MG63 (cell line): ENCODE measurements at regions not wholly inside any gene's neighbourhood (a gene's known extent, or its start where the extent isn't known, plus 50 kb on each side); places are given as distances from the start of the nearest gene placed in this dataset.
"Not testable (repeated sequence)": the region's sequence is repeated elsewhere in the genome, so short reads cannot be mapped to it uniquely, and the experiment has no call there.

ENCODE experiments used
- DNase-seq: peaks from one replicate; pipeline ENCODE4 v3.0.0-alpha.2; 2020
- H3K27me3 ChIP-seq: fragments of 250-450 bp; sonication (Bioruptor Pico); 2 replicates; pipeline ENCODE4 v1.5.1; 2020; ENCODE audit warnings: mild to moderate bottlenecking, moderate library complexity
- H3K36me3 ChIP-seq: fragments of 250-450 bp; sonication (Bioruptor Pico); 2 replicates; pipeline ENCODE4 v1.5.1; 2020; ENCODE audit warnings: mild to moderate bottlenecking, moderate library complexity
- H3K4me3 ChIP-seq: fragments of 250-450 bp; sonication (Bioruptor Pico); 2 replicates; pipeline ENCODE4 v1.5.1; 2020; ENCODE audit warnings: mild to moderate bottlenecking, moderate library complexity
- H3K9me3 ChIP-seq: fragments of 250-450 bp; sonication (Bioruptor Pico); 2 replicates; pipeline ENCODE4 v1.5.1; 2020; ENCODE audit warnings: mild to moderate bottlenecking, moderate library complexity

DNA sequence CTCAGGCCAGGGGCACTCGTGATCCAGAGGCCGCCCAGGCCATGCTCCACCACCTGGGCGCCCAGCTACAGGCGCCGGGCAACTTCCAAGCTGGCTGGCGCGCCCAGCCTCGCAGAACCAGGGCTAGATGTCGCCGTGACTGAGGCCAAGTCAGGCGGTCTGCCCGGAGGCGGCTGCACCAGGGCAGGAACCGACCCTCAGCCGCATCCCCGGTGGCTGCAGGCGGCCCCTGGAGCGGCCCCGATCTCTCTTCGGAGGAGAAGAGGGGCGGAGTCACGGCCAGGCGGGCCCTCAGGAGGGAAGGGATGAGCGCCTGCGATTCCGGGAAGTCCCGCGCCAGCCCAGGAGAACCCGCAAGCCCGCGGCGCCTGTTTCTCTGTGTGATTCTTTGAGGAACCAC lies 63.2 kb upstream of the GPR39 start:
- peak overlapping the region; percentile 39 for H3K4me3 ChIP-seq
- H3K36me3 ChIP-seq, H3K27me3 ChIP-seq, H3K9me3 ChIP-seq: not testable (repeated sequence)
- peak; percentile 48 for DNase-seq

DNA sequence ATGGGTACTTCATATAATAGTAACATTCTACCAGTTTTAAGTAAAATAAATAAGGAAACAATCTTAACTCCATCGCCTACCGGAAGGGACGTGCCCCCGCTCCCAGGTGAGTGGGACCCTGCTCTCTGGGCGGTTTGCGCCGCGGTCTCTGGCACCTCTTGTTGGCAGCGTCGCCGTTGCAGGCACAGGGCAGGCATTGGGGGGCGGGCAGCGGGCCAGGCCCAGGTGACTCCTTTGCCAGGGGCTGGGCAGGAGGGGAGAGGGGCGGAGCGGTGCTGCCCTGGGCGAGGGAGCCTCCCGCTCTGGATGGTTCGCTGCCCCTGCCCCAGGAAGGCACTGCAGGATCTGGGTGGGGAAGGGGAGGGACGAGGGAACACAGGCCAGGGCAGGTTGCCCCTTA lies 55.6 kb upstream of the GPR39 start:
- not testable (repeated sequence) for H3K4me3 ChIP-seq, H3K27me3 ChIP-seq, H3K36me3 ChIP-seq, DNase-seq, H3K9me3 ChIP-seq

DNA sequence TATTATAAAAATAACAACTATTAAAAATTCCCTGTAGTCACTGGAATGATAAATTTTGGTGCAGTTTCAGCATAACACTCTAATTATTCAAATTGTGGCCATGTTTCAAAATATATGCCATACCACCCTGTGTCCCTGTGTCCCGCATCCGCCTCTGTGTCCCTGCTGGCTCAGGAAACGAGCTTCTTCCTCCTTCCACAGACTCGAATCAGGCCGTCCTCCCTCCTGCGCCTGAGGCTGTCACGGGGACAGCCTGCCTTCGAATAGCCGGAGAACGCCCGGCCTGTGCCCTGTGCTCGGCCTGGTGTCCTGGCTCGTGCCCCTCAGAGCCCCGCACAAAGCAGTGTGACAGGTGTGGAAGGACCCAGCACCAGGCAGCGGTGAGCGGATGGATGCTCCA lies 55.1 kb upstream of the GPR39 start:
- not testable (repeated sequence) for H3K27me3 ChIP-seq, H3K36me3 ChIP-seq, DNase-seq, H3K4me3 ChIP-seq, H3K9me3 ChIP-seq

DNA sequence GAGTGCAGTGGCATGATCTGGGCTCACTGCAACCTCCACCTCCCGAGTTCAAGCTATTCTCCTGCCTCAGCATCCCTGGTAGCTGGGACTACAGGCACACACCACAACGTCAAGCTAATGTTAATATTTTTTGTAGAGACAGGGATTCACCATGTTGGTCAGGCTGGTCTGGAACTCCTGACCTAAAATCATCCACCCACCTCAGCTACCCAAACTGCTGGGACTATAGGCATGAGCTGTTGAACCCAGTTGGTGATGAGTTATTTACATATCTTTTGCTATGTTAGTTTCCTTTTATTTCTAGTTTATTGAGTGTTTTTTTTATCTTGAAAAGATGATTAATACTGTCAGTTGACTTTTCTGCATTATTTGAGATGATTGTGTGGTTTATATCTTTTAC lies 53.3 kb upstream of the GPR39 start:
- H3K9me3 ChIP-seq, H3K4me3 ChIP-seq, H3K27me3 ChIP-seq, DNase-seq, H3K36me3 ChIP-seq: not testable (repeated sequence)

DNA sequence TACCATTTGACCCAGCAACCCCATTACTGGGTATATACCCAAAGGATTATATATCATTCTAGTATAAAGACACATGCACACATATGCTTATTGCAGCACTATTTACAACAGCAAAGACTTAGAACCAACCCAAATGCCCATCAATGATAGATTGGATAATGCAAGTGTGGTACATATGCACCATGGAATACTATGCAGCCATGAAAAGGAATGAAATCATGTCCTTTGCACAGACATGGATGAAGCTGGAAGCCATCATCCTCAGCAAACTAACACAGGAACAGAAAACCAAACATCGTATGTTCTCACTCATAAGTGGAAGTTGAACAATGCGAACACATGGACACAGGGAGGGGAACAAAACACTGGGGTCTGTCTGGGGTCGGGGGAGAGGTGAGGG lies 50.6 kb upstream of the GPR39 start:
- not testable (repeated sequence) for DNase-seq, H3K9me3 ChIP-seq, H3K4me3 ChIP-seq, H3K36me3 ChIP-seq, H3K27me3 ChIP-seq

DNA sequence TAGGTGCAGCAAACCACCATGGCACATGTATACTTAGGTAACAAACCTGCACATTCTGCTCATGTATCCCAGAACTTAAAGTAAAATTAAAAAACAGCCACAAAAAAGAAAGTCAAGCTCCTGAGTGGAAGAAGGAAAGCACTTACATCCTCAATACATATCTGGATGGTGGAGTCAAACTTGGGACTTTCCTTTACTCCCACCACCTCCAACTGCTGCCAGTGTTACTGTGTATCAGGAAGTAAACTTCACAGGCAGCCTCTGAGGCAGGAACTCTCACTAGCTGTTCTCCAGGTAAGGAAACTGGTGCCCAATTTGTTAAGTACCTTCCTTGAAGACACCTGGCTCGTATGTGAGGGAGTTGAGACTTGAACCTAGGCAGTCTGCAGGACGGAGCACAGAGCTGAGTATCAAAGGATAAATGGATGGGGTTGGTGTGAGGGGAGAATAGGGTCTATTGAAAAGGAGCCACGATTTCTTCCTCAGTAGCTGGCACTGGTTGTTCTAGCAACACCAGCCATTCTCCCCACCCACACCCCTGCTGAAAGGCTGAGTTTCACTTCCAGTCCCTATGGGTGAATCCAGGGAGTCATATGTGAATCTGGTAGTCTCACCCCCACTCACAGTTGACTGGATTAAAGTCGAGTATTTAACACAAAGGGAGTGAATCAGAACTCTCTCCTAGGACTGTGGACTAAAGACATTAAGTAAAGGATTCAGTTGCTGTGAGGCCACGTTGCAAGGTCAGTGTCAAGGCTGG lies 50.0 kb upstream of the GPR39 start:
- Histone ChIP-seq H3K27me3 (no peaks in the 10 kb centered on the region), H3K36me3 (no peaks in the 10 kb centered on the region), H3K4me3 (no peak overlapping the region), H3K9me3 (0 out of 2 replicates have a peak, but pooled peaks cover 3% of the 10 kb centered on the region)
- DNase-seq: no peak
